Panc1 (cell line): ENCODE measurements at regions not wholly inside any gene's neighbourhood (a gene's known extent, or its start where the extent isn't known, plus 50 kb on each side); places are given as distances from the start of the nearest gene placed in this dataset.

ENCODE experiments used
- CTCF ChIP-seq: fragments of 450-650 bp; IDR thresholded peaks from 2 replicates; pipeline ENCODE4 v1.5.1; 2017; ENCODE audit warnings: mild to moderate bottlenecking
- REST ChIP-seq, 2 experiments: IDR thresholded peaks; 2 replicates each; pipeline ENCODE4 v1.6.1; 2011 to 2012; ENCODE audit warnings: low read depth in 2 of 2, control low read depth in 1 of 2, low read length in 1 of 2, mild to moderate bottlenecking in 1 of 2, moderate library complexity in 1 of 2; ENCODE audit not compliant: insufficient read depth in 1 of 2
- SIN3A ChIP-seq: IDR thresholded peaks from 2 replicates; pipeline ENCODE4 v1.6.1; 2012; ENCODE audit warnings: low read depth, mild to moderate bottlenecking, low read length, moderate library complexity, borderline replicate concordance; ENCODE audit not compliant: insufficient read depth
- TCF7L2 ChIP-seq: IDR thresholded peaks from 2 replicates; pipeline ENCODE4 v1.6.1; 2011; ENCODE audit warnings: mild to moderate bottlenecking, low read depth, low read length, inconsistent platforms

- TF ChIP-seq CTCF (no peak), REST (IDR thresholded peaks at IDR 0.05; ENCODE audit: insufficient read depth in 1 of 2, low read depth in 2 of 2, low read length in 1 of 2) (no peak), SIN3A (no peak), TCF7L2 (no peak)
Observed at GRCh38 chr10:128848810-128849209, 618.2 kb upstream of the MGMT start.
